Heart right ventricle (tissue), 16 donors: ENCODE measurements at regions not wholly inside any gene's neighbourhood (a gene's known extent, or its start where the extent isn't known, plus 50 kb on each side); places are given as distances from the start of the nearest gene placed in this dataset.

Source experiments
- ATAC-seq, 8 donors: fragments of 200-7000 bp; cut with Tn5 transposase; one replicate each; pipeline ENCODE4 v1.9.1; 2020; ENCODE audit warnings: mild to moderate bottlenecking in 8 of 8, moderate library complexity in 8 of 8, moderate number of reproducible peaks in 1 of 8
- DNase-seq, 2 donors: peaks; one replicate each; pipeline ENCODE4 v3.0.0-alpha.2; 2020
- H3K27ac ChIP-seq, 10 donors: fragments of 200-600 bp; sonication (generic) in 2 of 10; one replicate each; pipeline versions ENCODE4 v1.5.0 to v1.8.0; 2020 to 2022; ENCODE audit warnings: mild to moderate bottlenecking in 3 of 10
- H3K27me3 ChIP-seq, 7 donors: fragments of 200-600 bp; one replicate each; pipeline ENCODE4 v1.8.0; 2021 to 2022; ENCODE audit warnings: mild to moderate bottlenecking in 2 of 7
- H3K36me3 ChIP-seq, 9 donors: fragments of 200-600 bp; sonication (generic) in 1 of 9; one replicate each; pipeline versions ENCODE4 v1.5.0 to v1.8.0; 2020 to 2022; ENCODE audit warnings: mild to moderate bottlenecking in 2 of 9
- H3K4me1 ChIP-seq, 9 donors: fragments of 200-600 bp; sonication (generic) in 1 of 9; one replicate each; pipeline versions ENCODE4 v1.5.0 to v1.8.0; 2020 to 2022; ENCODE audit warnings: mild to moderate bottlenecking in 4 of 9
- H3K4me3 ChIP-seq, 10 donors: fragments of 200-600 bp; sonication (generic) in 2 of 10; one replicate each; pipeline versions ENCODE4 v1.5.0 to v1.8.0; 2020 to 2022; ENCODE audit warnings: mild to moderate bottlenecking in 7 of 10, moderate library complexity in 2 of 10
- H3K9me3 ChIP-seq, 11 donors: fragments of 200-600 bp in 10 of 11; sonication (generic) in 2 of 11; one replicate each; pipeline versions ENCODE4 v1.5.0 to v1.8.0; 2013 to 2022; ENCODE audit warnings: mild to moderate bottlenecking in 2 of 11, control low read depth in 1 of 11, moderate library complexity in 1 of 11
- WGBS, 2 donors: extraction: QIAGEN DNeasy Blood & Tissue Kit; methylation state at CpG; one replicate each; pipeline ENCODE4 v1.1.7; 2013; ENCODE audit warnings: inconsistent platforms in 1 of 2; 5-methylcytosine and 5-hydroxymethylcytosine counted together
- intact Hi-C, 10 donors: fragments of 100-400 bp; cut with DNase I; formaldehyde crosslinking; loops; one replicate each; pipeline versions ENCODE4 v1.11.1 to v1.14.2; 2022
- TF ChIP-seq, protein P1 (sequence below), 9 donors: fragments of 200-600 bp; sonication (generic) in 2 of 9; IDR thresholded peaks; one replicate each; pipeline versions ENCODE4 v1.5.0 to v1.8.0; 2021 to 2022; ENCODE audit warnings: antibody characterized with exemption in 9 of 9, mild to moderate bottlenecking in 5 of 9, moderate library complexity in 1 of 9
- donor health status: Arrhythmogenic right ventricular cardiomyopathy.
- donor health status: ischemic (EF 13 %, LVEDD 7.1; RV severe dilation, severe dysfunction).
- donor health status: healthy with polysubstance abuse.
- donor health status: DM: no; HTN: yes; CAD: no.
- donor health status: DM: no; HTN: no; CAD: no.
- donor health status: ischemic (EF 25% LVEDD 6.9; RV normal size, moderate dysfunction).
- donor health status: ischemic (EF 25% LVEDD 5.7; RV mildly dilated, moderate dysfunction).
- donor health status: healthy.
- donor health status: DM: yes; HTN: yes; CAD: no.
- donor health status: Ischemic cardiomyopathy.
- donor health status: ischemic (EF 35%, LVEDD 5.7; RV mildly dilated, moderate dysfunction).
- donor health status: nonischemic (EF 11% LVEDD 7.7; RV severe dilation, severe dysfunction).
- donor health status: DM: yes; HTN: yes; CAD: no.
- donor health status: PGD.
- donor health status: ischemic (EF 29% LVEDD 5.4; RV normal size, mild dysfunction).
- donor health status: nonischemic (EF 23%, LVEDD 6.1; RV moderate dilation, normal function).

DNA sequence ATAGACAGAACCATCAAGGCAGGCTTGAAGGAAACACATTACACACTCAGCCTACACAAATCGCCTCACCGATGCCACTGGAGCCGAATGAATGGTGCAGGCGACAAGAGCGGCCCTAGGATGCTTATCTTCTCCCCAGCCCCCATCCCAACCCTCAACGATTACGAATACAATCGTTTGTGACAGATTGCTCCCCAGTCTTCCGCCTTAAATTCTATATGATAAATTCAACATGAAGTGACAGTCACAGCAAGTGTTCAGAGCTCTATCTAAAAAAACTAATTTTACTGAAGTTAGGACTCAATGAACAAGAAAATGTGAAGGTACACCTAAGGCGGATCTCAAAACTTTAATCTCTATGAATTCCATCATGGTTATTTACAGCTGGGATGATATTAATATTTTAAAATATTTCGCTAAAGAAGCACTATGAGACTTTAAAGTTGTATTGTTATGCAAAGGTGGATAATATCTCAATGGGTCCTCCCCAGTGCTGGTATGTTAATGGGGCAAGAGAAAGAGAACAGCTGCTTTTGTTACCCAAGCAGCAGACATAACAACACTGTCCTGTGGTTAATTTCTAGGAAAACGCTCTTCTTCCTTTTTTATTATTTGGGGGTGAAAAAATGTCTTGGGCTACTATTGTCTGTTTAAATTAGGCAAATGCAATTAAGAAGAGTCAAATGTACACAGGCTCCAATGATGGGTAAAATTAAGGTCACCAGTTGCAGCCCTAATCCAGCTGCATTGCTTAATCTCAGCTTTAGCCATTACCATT lies 147.6 kb upstream of the NR2F2 start:
- Histone ChIP-seq H3K36me3 (no peaks in the 10 kb centered on the region), H3K27me3 (peaks cover 0 to 6% (median 0%) of the 10 kb centered on the region in 7 donors), H3K9me3 (no peaks in the 10 kb centered on the region), H3K4me1 (peaks cover 0 to 9% (median 0%) of the 10 kb centered on the region in 9 donors), H3K4me3 (no peak overlapping the region), H3K27ac (no peak overlapping the region)
- 90 to 96% methylated on average over 12 of the region's 12 CpGs for WGBS, 2 donors
- intact Hi-C loops: no loop called here
- no peak for ATAC-seq
- TF ChIP-seq, protein P1, sequence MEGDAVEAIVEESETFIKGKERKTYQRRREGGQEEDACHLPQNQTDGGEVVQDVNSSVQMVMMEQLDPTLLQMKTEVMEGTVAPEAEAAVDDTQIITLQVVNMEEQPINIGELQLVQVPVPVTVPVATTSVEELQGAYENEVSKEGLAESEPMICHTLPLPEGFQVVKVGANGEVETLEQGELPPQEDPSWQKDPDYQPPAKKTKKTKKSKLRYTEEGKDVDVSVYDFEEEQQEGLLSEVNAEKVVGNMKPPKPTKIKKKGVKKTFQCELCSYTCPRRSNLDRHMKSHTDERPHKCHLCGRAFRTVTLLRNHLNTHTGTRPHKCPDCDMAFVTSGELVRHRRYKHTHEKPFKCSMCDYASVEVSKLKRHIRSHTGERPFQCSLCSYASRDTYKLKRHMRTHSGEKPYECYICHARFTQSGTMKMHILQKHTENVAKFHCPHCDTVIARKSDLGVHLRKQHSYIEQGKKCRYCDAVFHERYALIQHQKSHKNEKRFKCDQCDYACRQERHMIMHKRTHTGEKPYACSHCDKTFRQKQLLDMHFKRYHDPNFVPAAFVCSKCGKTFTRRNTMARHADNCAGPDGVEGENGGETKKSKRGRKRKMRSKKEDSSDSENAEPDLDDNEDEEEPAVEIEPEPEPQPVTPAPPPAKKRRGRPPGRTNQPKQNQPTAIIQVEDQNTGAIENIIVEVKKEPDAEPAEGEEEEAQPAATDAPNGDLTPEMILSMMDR (IDR thresholded peaks at IDR 0.05): no peak
- no peak for DNase-seq

DNA sequence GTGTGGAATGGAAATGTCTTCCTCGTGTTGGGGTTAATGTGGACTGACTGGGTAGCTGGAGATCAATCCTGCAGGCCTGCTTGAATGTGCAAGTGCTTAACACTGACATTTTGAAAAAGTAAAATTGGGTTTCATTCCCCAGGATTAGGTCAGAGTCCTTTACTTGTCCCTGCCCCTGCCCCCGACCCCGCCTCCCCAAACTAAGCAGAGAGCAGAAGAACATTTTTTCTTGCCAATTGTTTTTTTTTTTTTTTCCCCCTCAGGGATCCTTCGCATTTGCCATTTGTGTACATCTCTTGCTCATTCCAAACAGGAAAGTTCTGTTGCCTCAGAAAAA lies 147.0 kb upstream of the NR2F2 start:
- intact Hi-C loops: no loop called here
- 77 to 89% methylated on average over 4 of the region's 4 CpGs for WGBS, 2 donors
- DNase-seq: no peak

DNA sequence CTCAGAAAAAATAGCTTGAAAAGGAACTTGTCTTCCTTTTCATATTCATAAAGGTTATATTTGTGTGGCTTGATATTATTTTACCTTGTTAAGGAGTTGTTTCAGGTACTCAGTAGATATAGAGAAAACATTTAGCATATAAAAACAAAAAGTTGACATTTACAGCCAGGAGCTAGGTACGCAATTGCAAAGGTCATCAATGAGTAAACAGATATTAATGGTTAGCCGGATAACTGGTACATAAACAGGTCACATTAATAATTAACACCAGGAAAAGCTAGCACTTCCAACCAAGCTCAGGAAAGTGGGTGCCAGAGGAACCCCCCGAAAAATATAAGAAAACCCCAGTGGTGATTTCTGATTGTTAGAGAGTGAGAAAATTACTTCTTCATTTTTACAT lies 146.6 kb upstream of the NR2F2 start:
- Histone ChIP-seq H3K4me3 (no peak overlapping the region), H3K27ac (no peak overlapping the region), H3K4me1 (peaks cover 0 to 9% (median 0%) of the 10 kb centered on the region in 9 donors), H3K9me3 (no peaks in the 10 kb centered on the region), H3K27me3 (peaks cover 0 to 6% (median 0%) of the 10 kb centered on the region in 7 donors), H3K36me3 (no peaks in the 10 kb centered on the region)
- intact Hi-C loops: no loop called here
- DNase-seq (no peak), ATAC-seq (no peak)
- 95 to 97% methylated on average over 3 of the region's 3 CpGs for whole genome bisulfite sequencing, 2 donors
- TF ChIP-seq, protein P1 (IDR thresholded peaks at IDR 0.05): no peak

More for the DNA sequence above, 147.0 kb upstream of the NR2F2 start:
- no peak overlapping the region for H3K27ac ChIP-seq
- H3K4me3 ChIP-seq: no peak overlapping the region
- H3K27me3 ChIP-seq: peaks cover 0 to 6% (median 0%) of the 10 kb centered on the region in 7 donors
- peaks cover 0 to 9% (median 0%) of the 10 kb centered on the region in 9 donors for H3K4me1 ChIP-seq
- no peak for ATAC-seq
- H3K9me3 ChIP-seq: no peaks in the 10 kb centered on the region
- TF ChIP-seq, protein P1 (IDR thresholded peaks at IDR 0.05): no peak
- no peaks in the 10 kb centered on the region for H3K36me3 ChIP-seq

DNA sequence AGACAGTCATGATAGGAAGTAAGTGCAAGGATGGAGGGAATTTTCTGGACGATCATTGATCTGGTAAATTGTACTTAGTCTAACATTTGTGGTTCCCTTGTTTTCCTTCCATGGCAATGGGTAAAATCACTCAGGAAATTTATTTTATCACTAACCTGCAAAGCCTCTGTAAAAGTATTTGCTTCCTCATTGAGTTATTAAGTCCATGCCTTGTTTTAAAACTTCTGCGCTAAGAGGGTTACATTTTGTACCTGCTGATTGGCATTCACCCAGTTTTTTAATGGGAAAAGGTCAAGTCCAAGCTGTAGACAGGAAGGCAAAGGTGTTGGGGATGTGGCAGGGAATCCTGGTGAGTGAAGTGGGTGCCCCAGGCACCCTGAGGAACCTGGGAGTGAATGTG lies 146.2 kb upstream of the NR2F2 start:
- intact Hi-C loops: no loop called here

More for the DNA sequence above, 146.2 kb upstream of the NR2F2 start:
- Histone ChIP-seq H3K36me3 (no peaks in the 10 kb centered on the region), H3K27ac (no peak overlapping the region), H3K27me3 (peaks cover 0 to 6% (median 0%) of the 10 kb centered on the region in 7 donors), H3K4me1 (peaks cover 0 to 9% (median 0%) of the 10 kb centered on the region in 9 donors), H3K9me3 (no peaks in the 10 kb centered on the region), H3K4me3 (no peak overlapping the region)
- no peak for DNase-seq
- 93 to 96% methylated on average over 2 of the region's 2 CpGs for WGBS, 2 donors
- no peak for ATAC-seq
- TF ChIP-seq, protein P1 (IDR thresholded peaks at IDR 0.05): no peak
